ENCODE measurements at regions not wholly inside any gene's neighbourhood (a gene's known extent, or its start where the extent isn't known, plus 50 kb on each side); places are given as distances from the start of the nearest gene placed in this dataset.

DNA sequence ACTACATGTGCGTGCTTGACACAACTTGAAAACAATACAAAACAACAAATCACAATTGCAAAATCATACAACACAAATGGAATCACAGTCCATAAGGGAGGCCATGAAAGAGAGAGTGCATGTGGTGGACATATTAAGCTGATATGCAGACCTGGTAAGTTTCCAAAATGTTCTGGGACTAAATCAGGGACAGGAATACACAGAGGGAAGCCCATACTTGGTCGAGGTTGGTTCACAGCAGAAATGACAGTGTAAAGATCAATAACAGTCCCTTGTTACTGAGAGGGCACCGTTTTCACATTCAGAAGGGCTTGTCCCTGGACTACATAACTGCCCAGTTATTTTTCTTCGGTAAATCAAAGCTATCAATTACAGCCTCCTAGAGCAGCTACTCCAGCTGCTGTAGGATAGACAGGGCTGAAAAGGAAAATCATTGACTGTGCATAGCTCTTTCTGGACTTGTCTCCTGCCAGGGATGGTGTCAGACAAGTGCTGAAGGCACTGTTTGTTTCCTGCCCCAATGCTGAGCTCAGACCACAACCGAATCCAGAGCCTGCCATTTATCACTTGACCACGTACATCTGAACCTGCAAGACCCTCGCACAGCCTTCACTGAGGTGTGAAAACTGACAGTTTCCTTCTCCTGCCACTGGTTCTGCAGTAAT lies 79.5 kb upstream of the KCNMB2 start:
- DNase-seq = no peak
- intact Hi-C loops (cut with DNase I) = no loop called here
- Histone ChIP-seq H3K36me3 (no peaks in the 10 kb centered on the region), H3K27me3 (no peaks in the 10 kb centered on the region), H3K9me3 (peaks cover 0 to 2% of the 10 kb centered on the region in 2 donors), H3K4me3 (no peak overlapping the region), H3K4me1 (no peaks in the 10 kb centered on the region), H3K27ac (no peak overlapping the region)
- ATAC-seq = no peak
- TF ChIP-seq CTCF (IDR thresholded peaks at IDR 0.05) = no peak

DNA sequence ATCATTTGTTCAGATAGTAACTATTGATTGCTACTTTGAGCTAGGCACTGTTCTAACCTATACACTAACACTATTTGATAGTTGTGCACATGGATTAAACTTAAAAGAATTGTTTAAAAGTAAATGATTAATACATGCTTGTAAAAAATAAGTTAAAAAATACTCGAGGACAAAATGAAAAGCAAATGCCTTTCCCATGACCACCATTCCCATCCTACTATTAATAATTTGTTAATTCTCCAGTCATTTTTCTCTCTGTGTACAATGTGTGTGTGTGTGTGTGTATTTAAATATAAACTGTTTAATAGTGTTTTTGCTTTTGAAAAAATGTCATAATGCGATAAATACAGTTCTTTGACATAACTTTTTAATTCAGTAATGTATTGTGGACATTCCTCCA lies 78.7 kb upstream of the KCNMB2 start:
- Histone ChIP-seq H3K27ac (no peak overlapping the region), H3K9me3 (peaks cover 0 to 2% of the 10 kb centered on the region in 2 donors), H3K4me1 (no peaks in the 10 kb centered on the region), H3K36me3 (no peaks in the 10 kb centered on the region), H3K4me3 (no peak overlapping the region), H3K27me3 (no peaks in the 10 kb centered on the region)
- intact Hi-C loops (cut with DNase I) = no loop called here
- no peak for DNase-seq
- TF ChIP-seq CTCF (IDR thresholded peaks at IDR 0.05) = no peak
- no peak for ATAC-seq

- Histone ChIP-seq H3K36me3 (no peaks in the 10 kb centered on the region), H3K27me3 (no peaks in the 10 kb centered on the region), H3K4me1 (no peaks in the 10 kb centered on the region), H3K4me3 (no peak overlapping the region), H3K9me3 (peaks cover 0 to 2% of the 10 kb centered on the region in 2 donors), H3K27ac (no peak overlapping the region)
- intact Hi-C loops (cut with DNase I) = no loop called here
- TF ChIP-seq CTCF (IDR thresholded peaks at IDR 0.05) = no peak
- ATAC-seq (no peak), DNase-seq (no peak)
Measured at GRCh38 chr3:178458313-178459037, 77.8 kb upstream of the KCNMB2 start.

DNA sequence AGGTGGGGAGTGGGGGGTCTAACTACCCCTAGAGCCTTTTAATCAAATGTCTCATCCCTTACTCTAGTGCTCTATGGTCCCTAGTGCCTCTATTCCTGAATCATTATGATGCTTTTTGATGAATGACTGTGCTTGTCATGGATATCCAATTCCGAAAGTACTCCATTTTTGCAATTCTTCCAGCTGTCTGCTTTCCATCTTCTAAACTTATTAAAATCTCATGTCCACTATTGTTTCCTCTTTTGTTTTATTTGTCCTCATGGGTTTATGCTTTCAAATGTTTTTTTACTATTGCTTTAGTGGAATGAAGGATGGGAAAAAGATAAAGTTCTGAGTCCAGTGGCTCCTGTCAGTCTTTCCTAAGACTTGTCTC lies 77.2 kb upstream of the KCNMB2 start:
- DNase-seq (no peak), ATAC-seq (no peak)
- H3K27me3 ChIP-seq = no peaks in the 10 kb centered on the region
- H3K4me3 ChIP-seq = no peak overlapping the region
- no peak overlapping the region for H3K27ac ChIP-seq
- intact Hi-C loops (cut with DNase I) = no loop called here
- no peaks in the 10 kb centered on the region for H3K36me3 ChIP-seq
- TF ChIP-seq CTCF (IDR thresholded peaks at IDR 0.05) = no peak
- no peaks in the 10 kb centered on the region for H3K4me1 ChIP-seq
- peaks cover 0 to 2% of the 10 kb centered on the region in 2 donors for H3K9me3 ChIP-seq

GRCh38 chr3:178465260-178466180 lies 70.7 kb upstream of the KCNMB2 start:
- peaks cover 0 to 2% of the 10 kb centered on the region in 2 donors for H3K9me3 ChIP-seq
- H3K36me3 ChIP-seq = no peaks in the 10 kb centered on the region
- DNase-seq (no peak), ATAC-seq (no peak)
- no peak for TF ChIP-seq CTCF (IDR thresholded peaks at IDR 0.05)
- H3K27me3 ChIP-seq = no peaks in the 10 kb centered on the region
- H3K4me3 ChIP-seq = no peak overlapping the region
- intact Hi-C loops (cut with DNase I) = no loop called here
- H3K27ac ChIP-seq = no peak overlapping the region
- no peaks in the 10 kb centered on the region for H3K4me1 ChIP-seq
